Upper lobe of left lung (tissue), 6 donors: ENCODE measurements at regions not wholly inside any gene's neighbourhood (a gene's known extent, or its start where the extent isn't known, plus 50 kb on each side); places are given as distances from the start of the nearest gene placed in this dataset.
"Not testable (repeated sequence)": the region's sequence is repeated elsewhere in the genome, so short reads cannot be mapped to it uniquely, and the experiment has no call there.

Experiments used
- ATAC-seq, 2 donors: fragments of 200-7000 bp; cut with Tn5 transposase; one replicate each; pipeline ENCODE4 v1.9.1; 2022; ENCODE audit warnings: mild to moderate bottlenecking in 2 of 2, moderate library complexity in 2 of 2; ENCODE audit not compliant: low FRiP score in 2 of 2
- DNase-seq, 2 donors: peaks; one replicate each; pipeline ENCODE4 v3.0.0-alpha.2; 2019 to 2020
- H3K27ac ChIP-seq, 4 donors: fragments of 200-600 bp; sonication (generic); one replicate each; pipeline ENCODE4 v1.5.1; 2016 to 2019
- H3K27me3 ChIP-seq, 4 donors: fragments of 200-600 bp; sonication (generic); one replicate each; pipeline ENCODE4 v1.5.1; 2017 to 2019
- H3K36me3 ChIP-seq, 4 donors: fragments of 200-600 bp; sonication (generic); one replicate each; pipeline ENCODE4 v1.5.1; 2016 to 2019
- H3K4me1 ChIP-seq, 4 donors: fragments of 200-600 bp; sonication (generic); one replicate each; pipeline ENCODE4 v1.5.1; 2018 to 2019
- H3K4me3 ChIP-seq, 4 donors: fragments of 200-600 bp; sonication (generic); one replicate each; pipeline ENCODE4 v1.5.1; 2017 to 2019; ENCODE audit warnings: mild to moderate bottlenecking in 2 of 4, moderate library complexity in 1 of 4
- H3K9me3 ChIP-seq, 4 donors: fragments of 200-600 bp; sonication (generic); one replicate each; pipeline ENCODE4 v1.5.1; 2018 to 2019
- EP300 ChIP-seq, 4 donors: sonication (generic); formaldehyde crosslinking; IDR thresholded peaks; one replicate each; pipeline ENCODE4 v1.5.1; 2017; ENCODE audit warnings: antibody characterized with exemption in 4 of 4, control low read depth in 2 of 4
- POLR2A ChIP-seq, 4 donors: fragments of 450-650 bp; IDR thresholded peaks; one replicate each; pipeline ENCODE4 v1.5.1; 2016 to 2017; ENCODE audit warnings: antibody characterized with exemption in 4 of 4, mild to moderate bottlenecking in 2 of 4
- POLR2AphosphoS5 ChIP-seq, 2 donors: sonication (generic); formaldehyde crosslinking; IDR thresholded peaks; one replicate each; pipeline ENCODE4 v1.5.1; 2017; ENCODE audit warnings: antibody characterized with exemption in 2 of 2
- WGBS, 2 donors: methylation state at CpG; one replicate each; pipeline ENCODE4 v1.1.5; 2017 to 2018; 5-methylcytosine and 5-hydroxymethylcytosine counted together
- TF ChIP-seq, protein P1 (sequence below), 6 experiments: fragments of 450-650 bp in 4 of 6; fragments of 200-600 bp in 2 of 6; sonication (generic) in 2 of 6; IDR thresholded peaks; one replicate each; pipeline ENCODE4 v1.5.1; 2016 to 2019; ENCODE audit warnings: antibody characterized with exemption in 6 of 6
- donor health status: DM: no; HTN: no; CAD: no; lungs with moderate emphysema.
- donor health status: DM: no; HTN: yes; CAD: no; lungs with severe emphysema.

DNA sequence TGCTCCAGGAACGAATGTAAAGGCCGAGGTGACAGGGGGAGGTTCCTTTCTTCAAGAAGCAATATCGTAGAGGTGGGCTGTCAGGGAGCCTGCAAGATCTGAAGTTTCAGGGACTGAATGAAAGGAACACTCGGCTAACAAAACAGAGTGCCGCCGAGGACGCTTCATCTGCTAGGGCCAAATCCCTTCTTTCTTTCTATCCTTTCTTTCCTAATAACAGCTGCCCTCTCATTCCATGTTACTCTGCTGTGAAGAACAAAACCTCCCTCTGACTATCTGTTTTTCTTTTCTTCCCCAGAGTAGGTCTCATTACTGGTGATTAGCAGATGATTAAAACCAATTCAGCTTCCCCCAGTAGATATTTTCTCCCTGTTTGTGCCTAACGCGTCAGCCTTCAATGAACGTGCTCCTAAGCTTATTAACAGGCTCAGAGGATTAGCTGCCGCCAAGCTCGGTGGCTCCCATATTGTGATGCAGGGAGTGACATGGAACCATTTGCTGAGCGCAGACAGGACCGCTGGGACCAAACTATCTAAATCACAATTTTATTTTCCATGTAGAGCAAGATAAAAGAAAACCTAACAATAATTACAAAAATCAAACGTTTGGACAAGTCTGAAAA lies 414.6 kb downstream of the TMEM182 start:
- DNase-seq (no peak), ATAC-seq (no peak)
- Histone ChIP-seq H3K4me3 (no peak overlapping the region), H3K27me3 (no peaks in the 10 kb centered on the region), H3K9me3 (no peaks in the 10 kb centered on the region), H3K4me1 (no peaks in the 10 kb centered on the region), H3K36me3 (no peaks in the 10 kb centered on the region), H3K27ac (no peak overlapping the region)
- TF ChIP-seq POLR2AphosphoS5 (IDR thresholded peaks at IDR 0.05) (no peak), EP300 (IDR thresholded peaks at IDR 0.05) (no peak), POLR2A (IDR thresholded peaks at IDR 0.05) (no peak)
- TF ChIP-seq, protein P1, sequence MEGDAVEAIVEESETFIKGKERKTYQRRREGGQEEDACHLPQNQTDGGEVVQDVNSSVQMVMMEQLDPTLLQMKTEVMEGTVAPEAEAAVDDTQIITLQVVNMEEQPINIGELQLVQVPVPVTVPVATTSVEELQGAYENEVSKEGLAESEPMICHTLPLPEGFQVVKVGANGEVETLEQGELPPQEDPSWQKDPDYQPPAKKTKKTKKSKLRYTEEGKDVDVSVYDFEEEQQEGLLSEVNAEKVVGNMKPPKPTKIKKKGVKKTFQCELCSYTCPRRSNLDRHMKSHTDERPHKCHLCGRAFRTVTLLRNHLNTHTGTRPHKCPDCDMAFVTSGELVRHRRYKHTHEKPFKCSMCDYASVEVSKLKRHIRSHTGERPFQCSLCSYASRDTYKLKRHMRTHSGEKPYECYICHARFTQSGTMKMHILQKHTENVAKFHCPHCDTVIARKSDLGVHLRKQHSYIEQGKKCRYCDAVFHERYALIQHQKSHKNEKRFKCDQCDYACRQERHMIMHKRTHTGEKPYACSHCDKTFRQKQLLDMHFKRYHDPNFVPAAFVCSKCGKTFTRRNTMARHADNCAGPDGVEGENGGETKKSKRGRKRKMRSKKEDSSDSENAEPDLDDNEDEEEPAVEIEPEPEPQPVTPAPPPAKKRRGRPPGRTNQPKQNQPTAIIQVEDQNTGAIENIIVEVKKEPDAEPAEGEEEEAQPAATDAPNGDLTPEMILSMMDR (IDR thresholded peaks at IDR 0.05) = no peak
- WGBS, 2 donors = 88 to 92% methylated on average over 15 of the region's 15 CpGs

GRCh38 chr2:103179798-103180197 lies 418.0 kb downstream of the TMEM182 start:
- no peaks in the 10 kb centered on the region for H3K27me3 ChIP-seq
- H3K36me3 ChIP-seq = no peaks in the 10 kb centered on the region
- no peak overlapping the region for H3K4me3 ChIP-seq
- H3K9me3 ChIP-seq = no peaks in the 10 kb centered on the region
- ATAC-seq (no peak), DNase-seq (no peak)
- no peaks in the 10 kb centered on the region for H3K4me1 ChIP-seq
- 57 to 77% methylated on average over 3 of the region's 3 CpGs for WGBS, 2 donors
- TF ChIP-seq, protein P1 (IDR thresholded peaks at IDR 0.05) = no peak
- no peak for TF ChIP-seq POLR2A (IDR thresholded peaks at IDR 0.05)
- TF ChIP-seq EP300 (IDR thresholded peaks at IDR 0.05) = no peak
- no peak for TF ChIP-seq POLR2AphosphoS5 (IDR thresholded peaks at IDR 0.05)
- H3K27ac ChIP-seq = no peak overlapping the region

GRCh38 chr2:103183061-103183460 lies 421.2 kb downstream of the TMEM182 start:
- ATAC-seq = no peak
- WGBS, 2 donors = 76 to 83% methylated on average over 1 of the region's 1 CpG
- H3K36me3 ChIP-seq = no peaks in the 10 kb centered on the region
- no peaks in the 10 kb centered on the region for H3K27me3 ChIP-seq
- no peak overlapping the region for H3K27ac ChIP-seq
- no peaks in the 10 kb centered on the region for H3K4me1 ChIP-seq
- DNase-seq = no peak
- TF ChIP-seq POLR2AphosphoS5 (IDR thresholded peaks at IDR 0.05) = no peak
- TF ChIP-seq, protein P1 (IDR thresholded peaks at IDR 0.05) = no peak
- no peak for TF ChIP-seq POLR2A (IDR thresholded peaks at IDR 0.05)
- TF ChIP-seq EP300 (IDR thresholded peaks at IDR 0.05) = no peak
- no peak overlapping the region for H3K4me3 ChIP-seq
- no peaks in the 10 kb centered on the region for H3K9me3 ChIP-seq

DNA sequence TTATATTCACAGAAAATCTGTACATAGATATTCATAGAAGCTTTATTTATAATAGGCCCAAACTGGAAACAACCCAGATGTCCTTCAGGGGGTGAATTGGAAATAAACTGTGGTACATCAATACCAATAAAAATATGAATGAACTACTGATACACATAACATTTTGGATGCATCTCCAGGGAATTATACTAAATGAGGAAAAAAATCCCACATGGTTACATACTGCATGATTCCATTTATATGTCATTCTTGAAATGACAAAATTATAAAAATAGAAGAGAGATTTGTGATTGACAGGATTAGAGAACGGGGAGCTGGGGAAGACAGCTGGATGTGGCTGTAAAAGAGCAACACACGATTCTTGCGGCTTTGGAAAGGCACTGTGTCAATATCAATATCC lies 435.0 kb downstream of the TMEM182 start:
- H3K4me3 ChIP-seq = no peak overlapping the region
- no peaks in the 10 kb centered on the region for H3K4me1 ChIP-seq
- no peaks in the 10 kb centered on the region for H3K27me3 ChIP-seq
- H3K27ac ChIP-seq = no peak overlapping the region
- WGBS, 2 donors = 81 to 85% methylated on average over 3 of the region's 3 CpGs
- TF ChIP-seq EP300 (IDR thresholded peaks at IDR 0.05) = no peak
- TF ChIP-seq POLR2AphosphoS5 (IDR thresholded peaks at IDR 0.05) = no peak
- TF ChIP-seq POLR2A (IDR thresholded peaks at IDR 0.05) = no peak
- TF ChIP-seq, protein P1 (IDR thresholded peaks at IDR 0.05) = no peak
- DNase-seq (no peak), ATAC-seq (no peak)
- H3K9me3 ChIP-seq = peaks cover 0 to 13% (median 0%) of the 10 kb centered on the region in 4 donors
- no peaks in the 10 kb centered on the region for H3K36me3 ChIP-seq

DNA sequence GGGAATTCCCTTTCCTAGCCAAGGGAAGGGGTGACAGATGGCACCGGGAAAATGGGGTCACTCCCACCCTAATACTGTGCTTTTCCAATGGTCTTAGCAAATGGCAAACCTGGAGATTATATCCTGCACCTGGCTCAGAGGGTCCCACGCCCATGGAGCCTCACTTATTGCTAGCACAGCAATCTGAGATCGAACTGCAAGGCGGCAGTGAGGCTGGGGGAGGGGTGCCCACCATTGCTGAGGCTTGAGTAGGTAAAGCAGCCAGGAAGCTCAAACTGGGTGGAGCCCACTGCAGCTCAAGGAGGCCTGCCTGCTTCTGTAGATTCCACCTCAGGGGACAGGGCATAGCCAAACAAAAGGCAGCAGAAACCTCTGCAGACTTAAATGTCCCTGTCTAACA lies 438.9 kb downstream of the TMEM182 start:
- 78 to 89% methylated on average over 3 to 4 of the region's 4 CpGs for WGBS, 2 donors
- DNase-seq, H3K4me1 ChIP-seq, H3K36me3 ChIP-seq, ATAC-seq, H3K27ac ChIP-seq, H3K4me3 ChIP-seq, H3K27me3 ChIP-seq: not testable (repeated sequence)
- H3K9me3 ChIP-seq = peaks cover 0 to 13% (median 0%) of the 10 kb centered on the region in 4 donors
